Small intestine (tissue), 7 donors: ENCODE measurements at regions not wholly inside any gene's neighbourhood (a gene's known extent, or its start where the extent isn't known, plus 50 kb on each side); places are given as distances from the start of the nearest gene placed in this dataset.
"Not testable (repeated sequence)": the region's sequence is repeated elsewhere in the genome, so short reads cannot be mapped to it uniquely, and the experiment has no call there.

Experiments
- DNase-seq, 2 donors: peaks; one replicate each; pipeline versions ENCODE4 v3.0.0 to v3.0.0-alpha.2; 2013
- FAIRE-seq: peaks from 2 replicates; lab custom pipeline; 2012; peaks lifted over from hg19 to GRCh38; lab: Jason Lieb, UNC
- H3K27ac ChIP-seq, 3 donors: one replicate each; pipeline ENCODE4 v1.5.1; 2013; ENCODE audit warnings: low read length in 2 of 3, mild to moderate bottlenecking in 2 of 3, control low read depth in 1 of 3, inconsistent platforms in 1 of 3, low read depth in 1 of 3, moderate library complexity in 1 of 3
- H3K27me3 ChIP-seq, 3 donors: one replicate each; pipeline ENCODE4 v1.6.1; 2013; ENCODE audit warnings: low read length in 3 of 3, inconsistent platforms in 1 of 3; ENCODE audit not compliant: control insufficient read depth in 3 of 3, insufficient read depth in 3 of 3
- H3K36me3 ChIP-seq, 3 donors: one replicate each; pipeline ENCODE4 v1.6.1; 2013; ENCODE audit warnings: low read length in 3 of 3, inconsistent platforms in 1 of 3, low read depth in 1 of 3, mild to moderate bottlenecking in 1 of 3, moderate library complexity in 1 of 3; ENCODE audit not compliant: control insufficient read depth in 3 of 3, insufficient read depth in 2 of 3
- H3K4me1 ChIP-seq, 3 donors: one replicate each; pipeline ENCODE4 v1.6.1; 2013; ENCODE audit warnings: low read length in 2 of 3, inconsistent platforms in 1 of 3, low read depth in 1 of 3, mild to moderate bottlenecking in 1 of 3, moderate library complexity in 1 of 3; ENCODE audit not compliant: control insufficient read depth in 3 of 3, insufficient read depth in 2 of 3
- H3K4me3 ChIP-seq, 3 donors: one replicate each; pipeline ENCODE4 v1.5.1; 2013; ENCODE audit warnings: low read length in 3 of 3, control low read depth in 1 of 3, inconsistent platforms in 1 of 3, low read depth in 1 of 3, mild to moderate bottlenecking in 1 of 3, moderate library complexity in 1 of 3
- H3K9me3 ChIP-seq, 2 donors: one replicate each; pipeline ENCODE4 v1.6.1; 2013; ENCODE audit warnings: low read depth in 1 of 2, low read length in 1 of 2; ENCODE audit not compliant: control insufficient read depth in 2 of 2, insufficient read depth in 1 of 2
- WGBS, 3 donors: extraction: QIAGEN DNeasy Blood & Tissue Kit; methylation state at CpG; one replicate each; pipeline ENCODE4 v1.1.7; 2013; 5-methylcytosine and 5-hydroxymethylcytosine counted together
- donor health status: healthy with polysubstance abuse.
- donor health status: control.
- donor health status: control.
- donor health status: Bipolar disorder and iron deficiency.
- donor health status: healthy.

DNA sequence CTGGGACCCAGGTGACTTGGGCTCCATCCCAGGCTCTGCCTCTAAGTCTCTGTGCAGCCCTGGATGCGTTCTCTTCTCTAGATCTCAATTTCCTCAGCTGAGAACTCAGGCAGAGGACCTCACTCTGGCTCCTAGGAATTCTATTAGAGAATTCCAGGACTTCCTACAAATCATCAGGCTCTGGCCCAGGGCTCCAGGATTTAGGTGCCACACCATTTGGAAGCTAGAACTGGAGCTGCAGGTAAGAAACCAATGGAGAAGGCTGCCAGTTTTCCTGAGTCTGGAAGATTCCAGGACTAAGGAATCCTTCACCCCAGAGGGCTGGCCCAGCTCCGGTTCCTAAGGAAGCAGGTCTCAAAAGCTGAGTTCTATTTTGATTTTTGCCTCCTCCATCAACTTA lies 189.8 kb upstream of the CDH5 start:
- Histone ChIP-seq H3K36me3 (no peaks in the 10 kb centered on the region), H3K9me3 (peaks cover 0 to 6% of the 10 kb centered on the region in 2 donors), H3K4me1 (no peaks in the 10 kb centered on the region), H3K27ac (no peak overlapping the region), H3K27me3 (no peaks in the 10 kb centered on the region), H3K4me3 (no peak overlapping the region)
- DNase-seq (no peak), FAIRE-seq (no peak)
- 76 to 88% (median 76%) methylated on average over 2 of the region's 2 CpGs for WGBS, 3 donors

DNA sequence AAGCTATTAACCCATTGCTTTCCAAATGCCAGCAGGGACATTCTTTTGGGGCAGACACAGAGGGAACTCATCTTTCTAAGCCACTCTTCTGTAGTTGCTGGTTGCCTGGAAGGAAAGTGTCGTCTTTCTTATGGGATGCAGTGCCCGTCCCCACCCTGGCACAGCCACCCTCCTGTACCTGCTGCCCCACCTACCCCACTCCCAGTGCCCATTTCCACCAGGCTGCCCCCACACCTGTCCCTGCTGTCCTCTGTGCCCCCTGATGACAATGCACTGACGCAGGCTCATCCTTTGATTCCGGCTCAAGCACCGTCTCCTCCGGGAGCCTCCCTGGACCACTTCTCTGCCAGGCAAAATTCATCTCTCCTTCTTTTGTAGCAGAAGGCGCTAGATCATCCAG lies 190.4 kb upstream of the CDH5 start:
- FAIRE-seq, result no peak
- Histone ChIP-seq H3K27me3 (no peaks in the 10 kb centered on the region), H3K36me3 (no peaks in the 10 kb centered on the region), H3K27ac (no peak overlapping the region), H3K4me3 (no peak overlapping the region), H3K4me1 (no peaks in the 10 kb centered on the region), H3K9me3 (peaks cover 0 to 6% of the 10 kb centered on the region in 2 donors)
- no peak for DNase-seq
- WGBS, 3 donors, result 81 to 91% (median 88%) methylated on average over 7 of the region's 7 CpGs

DNA sequence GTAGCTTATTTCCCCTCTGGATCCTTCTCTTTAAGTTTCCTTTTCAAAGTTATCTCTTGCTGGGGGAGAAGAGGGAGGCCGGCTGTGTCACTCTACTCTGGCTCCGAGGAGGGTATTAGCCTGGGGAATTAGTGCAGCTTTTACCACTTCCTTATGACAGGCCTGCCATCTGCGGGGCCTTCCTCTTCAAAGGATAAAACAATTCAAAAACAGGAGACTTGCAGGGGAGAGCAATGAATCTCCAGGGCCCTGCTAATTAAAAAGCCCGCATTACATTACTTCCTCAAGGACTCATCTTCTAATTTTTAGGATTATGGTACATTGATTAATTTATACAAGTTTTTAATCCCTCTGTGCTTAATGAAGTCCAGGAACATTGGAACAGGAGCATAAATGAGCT lies 190.9 kb upstream of the CDH5 start:
- no peaks in the 10 kb centered on the region for H3K27me3 ChIP-seq
- H3K36me3 ChIP-seq, result no peaks in the 10 kb centered on the region
- DNase-seq (no peak), FAIRE-seq (no peak)
- no peak overlapping the region for H3K4me3 ChIP-seq
- H3K4me1 ChIP-seq, result no peaks in the 10 kb centered on the region
- whole genome bisulfite sequencing, 3 donors, result 34 to 39% (median 38%) methylated on average over 4 of the region's 4 CpGs
- H3K9me3 ChIP-seq, result peaks cover 0 to 6% of the 10 kb centered on the region in 2 donors
- no peak overlapping the region for H3K27ac ChIP-seq

DNA sequence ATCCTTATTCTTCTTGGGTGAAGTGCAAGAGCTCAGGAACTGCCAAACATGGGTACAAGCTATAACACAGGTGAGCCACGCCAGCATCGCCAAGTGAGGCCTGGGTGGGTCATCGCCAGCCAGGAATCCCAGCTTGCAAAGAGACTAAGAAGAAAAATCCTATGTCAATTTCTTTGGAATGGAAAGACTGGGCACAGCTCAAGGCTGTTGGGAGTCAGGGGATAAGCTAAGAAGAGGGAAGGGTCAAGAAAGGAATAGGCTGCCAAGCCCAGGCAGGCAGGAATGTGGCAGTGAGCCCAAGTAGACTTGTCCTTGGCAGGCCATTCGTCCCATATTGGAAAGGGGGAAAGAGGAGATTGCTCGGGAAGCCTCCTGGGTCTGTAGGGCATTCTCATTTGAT lies 191.4 kb upstream of the CDH5 start:
- no peak overlapping the region for H3K27ac ChIP-seq
- no peaks in the 10 kb centered on the region for H3K4me1 ChIP-seq
- H3K27me3 ChIP-seq, result no peaks in the 10 kb centered on the region
- FAIRE-seq, result no peak
- DNase-seq, result no peak
- no peaks in the 10 kb centered on the region for H3K36me3 ChIP-seq
- WGBS, 3 donors, result 72 to 86% (median 76%) methylated on average over 5 of the region's 5 CpGs
- H3K9me3 ChIP-seq, result peaks cover 0 to 3% of the 10 kb centered on the region in 2 donors
- H3K4me3 ChIP-seq, result no peak overlapping the region

DNA sequence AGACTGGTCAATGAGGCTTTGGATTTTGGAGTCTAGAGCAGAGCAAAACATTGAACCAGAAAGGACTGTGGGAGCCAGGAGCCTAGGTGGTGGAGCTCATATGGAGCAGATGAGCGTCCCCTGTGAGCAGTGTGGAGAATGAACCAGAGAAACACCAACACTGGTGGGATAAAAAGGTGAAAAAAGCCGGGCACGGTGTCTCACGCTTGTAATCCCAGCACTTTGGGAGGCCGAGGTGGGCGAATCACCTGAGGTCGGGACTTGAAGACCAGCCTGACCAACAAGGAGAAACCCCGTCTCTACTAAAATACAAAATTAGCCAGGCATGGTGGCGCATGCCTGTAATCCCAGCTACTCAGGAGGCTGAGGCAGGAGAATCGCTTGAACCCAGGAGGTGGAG lies 192.7 kb upstream of the CDH5 start:
- H3K4me3 ChIP-seq, H3K27me3 ChIP-seq, H3K27ac ChIP-seq, DNase-seq, FAIRE-seq, H3K9me3 ChIP-seq, H3K36me3 ChIP-seq, H3K4me1 ChIP-seq: not testable (repeated sequence)
- 88 to 92% (median 90%) methylated on average over 10 of the region's 10 CpGs for WGBS, 3 donors

DNA sequence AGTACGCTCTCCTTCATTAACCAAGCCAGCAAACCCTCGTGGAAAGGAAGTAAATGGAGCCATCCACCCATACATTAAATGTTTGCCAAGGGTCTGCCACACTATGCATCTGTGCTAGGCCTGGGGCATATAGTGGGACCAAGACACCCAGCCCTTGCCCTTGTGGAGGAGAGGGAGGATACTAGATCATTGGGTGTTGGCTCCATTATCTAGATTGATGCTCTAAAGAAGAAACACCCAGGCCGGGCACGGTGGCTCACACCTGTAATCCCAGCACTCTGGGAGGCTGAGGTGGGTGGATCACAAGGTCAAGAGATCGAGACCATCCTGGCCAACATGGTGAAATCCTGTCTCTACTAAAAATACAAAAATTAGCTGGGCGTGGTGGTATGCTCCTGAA lies 193.3 kb upstream of the CDH5 start:
- not testable (repeated sequence) for H3K36me3 ChIP-seq, FAIRE-seq, H3K4me3 ChIP-seq, H3K27me3 ChIP-seq, H3K27ac ChIP-seq, H3K4me1 ChIP-seq, DNase-seq, H3K9me3 ChIP-seq
- WGBS, 3 donors, result 76 to 90% (median 79%) methylated on average over 6 of the region's 6 CpGs

DNA sequence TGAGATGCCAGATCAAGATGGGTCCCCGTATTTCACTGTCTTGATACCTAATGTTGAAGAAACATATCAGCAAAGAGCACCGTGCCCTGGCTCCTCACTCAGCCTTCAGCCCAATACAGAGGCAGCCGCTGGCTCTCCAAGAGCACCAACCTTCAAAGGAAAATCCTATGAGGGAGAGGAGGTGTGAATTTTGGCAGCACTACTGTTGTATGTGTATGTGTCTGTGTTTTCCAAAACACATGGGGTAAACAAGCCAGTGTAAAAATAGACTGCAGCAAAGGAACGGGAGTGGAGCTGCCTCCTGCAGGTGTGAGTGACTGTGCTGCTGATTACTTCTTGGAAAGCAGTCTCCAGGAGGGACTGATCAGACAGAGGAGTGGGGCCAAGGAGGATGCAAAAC lies 194.0 kb upstream of the CDH5 start:
- no peaks in the 10 kb centered on the region for H3K9me3 ChIP-seq
- peaks cover 0 to 3% (median 0%) of the 10 kb centered on the region in 3 donors for H3K27me3 ChIP-seq
- H3K4me3 ChIP-seq, result no peak overlapping the region
- no peak for FAIRE-seq
- no peak overlapping the region for H3K27ac ChIP-seq
- no peak for DNase-seq
- H3K4me1 ChIP-seq, result no peaks in the 10 kb centered on the region
- H3K36me3 ChIP-seq, result no peaks in the 10 kb centered on the region
- 72 to 83% (median 81%) methylated on average over 4 of the region's 4 CpGs for WGBS, 3 donors

DNA sequence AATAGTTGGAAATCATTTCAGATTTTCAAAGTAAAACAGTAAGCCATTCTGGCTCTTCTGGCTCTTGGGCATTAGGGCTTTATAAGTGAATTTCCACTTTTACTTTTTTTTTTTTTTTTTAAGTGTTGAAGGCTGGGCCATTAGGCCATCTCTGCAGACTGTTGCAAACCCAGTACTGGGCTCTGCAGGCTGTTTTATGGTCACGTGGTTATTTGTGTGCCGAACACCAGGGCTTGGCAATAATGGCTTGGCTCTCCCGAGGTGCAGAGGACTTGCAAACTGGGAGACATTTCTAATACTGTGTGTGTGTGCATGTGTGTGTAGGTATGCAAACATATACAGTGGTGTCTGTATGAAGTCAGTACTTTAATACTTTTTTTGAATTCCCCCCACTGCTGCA lies 194.9 kb upstream of the CDH5 start:
- H3K27ac ChIP-seq, result no peak overlapping the region
- H3K9me3 ChIP-seq, result peaks cover 0 to 6% of the 10 kb centered on the region in 2 donors
- no peak overlapping the region for H3K4me3 ChIP-seq
- peaks cover 0 to 3% (median 0%) of the 10 kb centered on the region in 3 donors for H3K27me3 ChIP-seq
- FAIRE-seq, result no peak
- DNase-seq, result no peak
- WGBS, 3 donors, result 61 to 91% (median 63%) methylated on average over 3 of the region's 3 CpGs
- H3K36me3 ChIP-seq, result no peaks in the 10 kb centered on the region
- no peaks in the 10 kb centered on the region for H3K4me1 ChIP-seq

DNA sequence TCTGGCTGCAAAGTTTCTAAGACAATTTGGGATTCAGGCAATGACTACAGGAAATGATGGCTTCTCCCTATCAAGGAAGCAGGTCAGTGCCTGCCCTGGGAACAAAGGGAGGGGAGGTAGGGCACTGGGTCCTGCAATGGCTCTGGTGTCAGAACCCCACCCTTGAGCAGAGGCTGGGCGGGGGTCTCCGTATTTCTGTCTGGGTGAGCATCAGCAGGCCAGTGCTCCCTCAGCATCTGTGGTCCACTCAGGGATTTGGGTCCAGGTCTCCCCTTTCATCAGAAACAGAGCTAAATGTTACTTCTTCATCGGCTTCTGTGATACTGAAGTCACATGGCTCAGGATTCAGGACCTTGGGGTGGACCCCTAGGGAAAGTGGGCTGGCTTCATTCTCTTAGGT lies 195.5 kb upstream of the CDH5 start:
- FAIRE-seq (no peak), DNase-seq (no peak)
- H3K4me3 ChIP-seq, result no peak overlapping the region
- H3K9me3 ChIP-seq, result peaks cover 0 to 6% of the 10 kb centered on the region in 2 donors
- H3K27ac ChIP-seq, result no peak overlapping the region
- H3K36me3 ChIP-seq, result no peaks in the 10 kb centered on the region
- H3K27me3 ChIP-seq, result peaks cover 0 to 3% (median 0%) of the 10 kb centered on the region in 3 donors
- no peaks in the 10 kb centered on the region for H3K4me1 ChIP-seq
- WGBS, 3 donors, result 70 to 87% (median 73%) methylated on average over 3 of the region's 3 CpGs
